ENCODE measurements at regions not wholly inside any gene's neighbourhood (a gene's known extent, or its start where the extent isn't known, plus 50 kb on each side); places are given as distances from the start of the nearest gene placed in this dataset.

- no peaks in the 10 kb centered on the region for H3K4me1 Mint-ChIP-seq
- no peaks in the 10 kb centered on the region for H3K27me3 ChIP-seq (ENCODE audit: control insufficient read depth, insufficient read depth, low read length)
- no peak overlapping the region for H3K27ac ChIP-seq (ENCODE audit: insufficient read depth, low read length, poor library complexity, severe bottlenecking)
- H3K36me3 ChIP-seq (ENCODE audit: control insufficient read depth, insufficient read depth, low read length): no peaks in the 10 kb centered on the region
- H3K27ac Mint-ChIP-seq: no peak overlapping the region
- peaks cover 0 to 6% (median 0%) of the 10 kb centered on the region in 7 donors for H3K9me3 Mint-ChIP-seq
- no peaks in the 10 kb centered on the region for H3K27me3 Mint-ChIP-seq
- ATAC-seq (ENCODE audit: low read depth in 2 of 2): no peak
- H3K4me1 ChIP-seq (ENCODE audit: control insufficient read depth, insufficient read depth, low read length, poor library complexity, severe bottlenecking): no peaks in the 10 kb centered on the region
- no peaks in the 10 kb centered on the region for H3K9me3 ChIP-seq (ENCODE audit: control insufficient read depth in 2 of 2, low read length in 2 of 2)
- no peak overlapping the region for H3K4me3 ChIP-seq (ENCODE audit: low read depth, low read length)
- no peak for DNase-seq
- H3K4me3 Mint-ChIP-seq: no peak overlapping the region
- no peaks in the 10 kb centered on the region for H3K36me3 Mint-ChIP-seq
Observed at GRCh38 chr21:15401331-15401730, 328.5 kb upstream of the USP25 start.

GRCh38 chr21:15405214-15405613 lies 324.6 kb upstream of the USP25 start:
- H3K4me1 Mint-ChIP-seq: no peaks in the 10 kb centered on the region
- no peak for DNase-seq
- H3K27ac ChIP-seq (ENCODE audit: insufficient read depth, low read length, poor library complexity, severe bottlenecking): no peak overlapping the region
- no peak for ATAC-seq (ENCODE audit: low read depth in 2 of 2)
- H3K27me3 Mint-ChIP-seq: no peaks in the 10 kb centered on the region
- no peaks in the 10 kb centered on the region for H3K36me3 Mint-ChIP-seq
- no peaks in the 10 kb centered on the region for H3K4me1 ChIP-seq (ENCODE audit: control insufficient read depth, insufficient read depth, low read length, poor library complexity, severe bottlenecking)
- no peak overlapping the region for H3K4me3 Mint-ChIP-seq
- H3K27ac Mint-ChIP-seq: no peak overlapping the region
- no peaks in the 10 kb centered on the region for H3K27me3 ChIP-seq (ENCODE audit: control insufficient read depth, insufficient read depth, low read length)
- no peaks in the 10 kb centered on the region for H3K36me3 ChIP-seq (ENCODE audit: control insufficient read depth, insufficient read depth, low read length)
- H3K4me3 ChIP-seq (ENCODE audit: low read depth, low read length): no peak overlapping the region
- H3K9me3 ChIP-seq (ENCODE audit: control insufficient read depth in 2 of 2, low read length in 2 of 2): no peaks in the 10 kb centered on the region
- H3K9me3 Mint-ChIP-seq: peaks cover 0 to 4% (median 0%) of the 10 kb centered on the region in 7 donors

GRCh38 chr21:15406791-15407190 lies 323.0 kb upstream of the USP25 start:
- H3K27me3 ChIP-seq (ENCODE audit: control insufficient read depth, insufficient read depth, low read length): no peaks in the 10 kb centered on the region
- H3K9me3 ChIP-seq (ENCODE audit: control insufficient read depth in 2 of 2, low read length in 2 of 2): no peaks in the 10 kb centered on the region

GRCh38 chr21:15407585-15407984 lies 322.2 kb upstream of the USP25 start:
- Histone ChIP-seq H3K27ac (ENCODE audit: insufficient read depth, low read length, poor library complexity, severe bottlenecking) (no peak overlapping the region), H3K4me1 (ENCODE audit: control insufficient read depth, insufficient read depth, low read length, poor library complexity, severe bottlenecking) (no peaks in the 10 kb centered on the region), H3K4me3 (ENCODE audit: low read depth, low read length) (no peak overlapping the region), H3K36me3 (ENCODE audit: control insufficient read depth, insufficient read depth, low read length) (no peaks in the 10 kb centered on the region), H3K27me3 (ENCODE audit: control insufficient read depth, insufficient read depth, low read length) (no peaks in the 10 kb centered on the region), H3K9me3 (ENCODE audit: control insufficient read depth in 2 of 2, low read length in 2 of 2) (no peaks in the 10 kb centered on the region)
- H3K36me3 Mint-ChIP-seq: no peaks in the 10 kb centered on the region
- no peak for DNase-seq
- peaks cover 0 to 10% (median 0%) of the 10 kb centered on the region in 7 donors for H3K9me3 Mint-ChIP-seq
- H3K4me3 Mint-ChIP-seq: no peak overlapping the region
- H3K27me3 Mint-ChIP-seq: no peaks in the 10 kb centered on the region
- H3K27ac Mint-ChIP-seq: no peak overlapping the region
- ATAC-seq (ENCODE audit: low read depth in 2 of 2): no peak
- no peaks in the 10 kb centered on the region for H3K4me1 Mint-ChIP-seq

More at GRCh38 chr21:15406791-15407190, 323.0 kb upstream of the USP25 start:
- Mint-ChIP-seq H3K4me3 (no peak overlapping the region), H3K27me3 (no peaks in the 10 kb centered on the region), H3K27ac (no peak overlapping the region), H3K9me3 (peaks cover 0 to 8% (median 0%) of the 10 kb centered on the region in 7 donors), H3K36me3 (no peaks in the 10 kb centered on the region), H3K4me1 (no peaks in the 10 kb centered on the region)
- Histone ChIP-seq H3K4me1 (ENCODE audit: control insufficient read depth, insufficient read depth, low read length, poor library complexity, severe bottlenecking) (no peaks in the 10 kb centered on the region), H3K36me3 (ENCODE audit: control insufficient read depth, insufficient read depth, low read length) (no peaks in the 10 kb centered on the region), H3K4me3 (ENCODE audit: low read depth, low read length) (no peak overlapping the region), H3K27ac (ENCODE audit: insufficient read depth, low read length, poor library complexity, severe bottlenecking) (no peak overlapping the region)
- DNase-seq (no peak), ATAC-seq (ENCODE audit: low read depth in 2 of 2) (no peak)

DNA sequence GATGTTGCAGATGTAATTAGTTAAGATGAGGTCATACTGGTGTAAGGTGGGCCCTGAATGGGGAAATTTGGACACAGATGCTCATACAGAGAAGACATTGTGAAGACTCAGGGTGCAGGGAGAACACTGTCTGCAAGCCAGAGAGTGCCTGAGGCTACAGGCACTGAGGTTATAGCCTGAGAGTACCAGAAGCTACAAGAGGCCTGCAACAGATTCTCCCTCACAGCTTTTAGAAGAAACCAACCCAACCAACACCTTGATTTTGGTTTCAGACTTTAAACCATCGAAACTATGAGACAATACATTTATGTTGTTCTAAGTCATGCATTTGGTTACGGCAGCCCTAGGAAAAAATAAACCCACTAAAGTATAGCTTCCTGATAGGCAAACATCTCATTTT lies 321.7 kb upstream of the USP25 start:
- no peak overlapping the region for H3K27ac Mint-ChIP-seq
- Histone ChIP-seq H3K36me3 (ENCODE audit: control insufficient read depth, insufficient read depth, low read length) (no peaks in the 10 kb centered on the region), H3K27ac (ENCODE audit: insufficient read depth, low read length, poor library complexity, severe bottlenecking) (no peak overlapping the region), H3K4me1 (ENCODE audit: control insufficient read depth, insufficient read depth, low read length, poor library complexity, severe bottlenecking) (no peaks in the 10 kb centered on the region), H3K4me3 (ENCODE audit: low read depth, low read length) (no peak overlapping the region), H3K9me3 (ENCODE audit: control insufficient read depth in 2 of 2, low read length in 2 of 2) (no peaks in the 10 kb centered on the region), H3K27me3 (ENCODE audit: control insufficient read depth, insufficient read depth, low read length) (no peaks in the 10 kb centered on the region)
- DNase-seq: no peak
- no peak overlapping the region for H3K4me3 Mint-ChIP-seq
- no peaks in the 10 kb centered on the region for H3K27me3 Mint-ChIP-seq
- no peaks in the 10 kb centered on the region for H3K36me3 Mint-ChIP-seq
- peaks cover 0 to 10% (median 0%) of the 10 kb centered on the region in 7 donors for H3K9me3 Mint-ChIP-seq
- H3K4me1 Mint-ChIP-seq: no peaks in the 10 kb centered on the region
- no peak for ATAC-seq (ENCODE audit: low read depth in 2 of 2)

- peaks cover 0 to 10% (median 0%) of the 10 kb centered on the region in 7 donors for H3K9me3 Mint-ChIP-seq
- no peaks in the 10 kb centered on the region for H3K4me1 Mint-ChIP-seq
- H3K27me3 Mint-ChIP-seq: no peaks in the 10 kb centered on the region
- no peaks in the 10 kb centered on the region for H3K36me3 Mint-ChIP-seq
- no peak overlapping the region for H3K4me3 Mint-ChIP-seq
- Histone ChIP-seq H3K4me1 (ENCODE audit: control insufficient read depth, insufficient read depth, low read length, poor library complexity, severe bottlenecking) (no peaks in the 10 kb centered on the region), H3K4me3 (ENCODE audit: low read depth, low read length) (no peak overlapping the region), H3K9me3 (ENCODE audit: control insufficient read depth in 2 of 2, low read length in 2 of 2) (no peaks in the 10 kb centered on the region), H3K36me3 (ENCODE audit: control insufficient read depth, insufficient read depth, low read length) (no peaks in the 10 kb centered on the region), H3K27ac (ENCODE audit: insufficient read depth, low read length, poor library complexity, severe bottlenecking) (no peak overlapping the region), H3K27me3 (ENCODE audit: control insufficient read depth, insufficient read depth, low read length) (no peaks in the 10 kb centered on the region)
- DNase-seq (no peak), ATAC-seq (ENCODE audit: low read depth in 2 of 2) (no peak)
- H3K27ac Mint-ChIP-seq: no peak overlapping the region
Observed at GRCh38 chr21:15409031-15409430, 320.8 kb upstream of the USP25 start.

GRCh38 chr21:15410853-15411252 lies 318.9 kb upstream of the USP25 start:
- no peaks in the 10 kb centered on the region for H3K36me3 Mint-ChIP-seq
- no peaks in the 10 kb centered on the region for H3K27me3 Mint-ChIP-seq

DNA sequence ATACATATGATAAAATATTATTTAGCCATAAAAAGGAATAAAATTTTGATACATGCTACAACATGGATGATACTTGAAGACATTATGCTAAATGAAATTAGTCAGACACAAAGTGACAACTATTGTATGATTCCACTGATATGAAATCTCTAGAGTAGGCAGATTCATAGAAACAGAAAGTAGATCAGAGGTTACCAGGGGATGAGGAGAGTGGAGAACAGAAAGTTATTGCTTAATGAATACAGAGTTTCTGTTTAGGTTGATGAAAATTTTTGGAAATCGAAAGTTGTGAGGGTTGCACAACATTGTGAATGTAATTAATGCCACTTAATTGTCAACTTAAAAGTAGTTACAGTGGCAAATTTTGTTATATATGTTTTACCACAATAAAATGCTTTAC lies 315.7 kb upstream of the USP25 start:
- H3K4me3 Mint-ChIP-seq: no peak overlapping the region
- no peaks in the 10 kb centered on the region for H3K4me1 Mint-ChIP-seq
- DNase-seq: no peak
- no peaks in the 10 kb centered on the region for H3K4me1 ChIP-seq (ENCODE audit: control insufficient read depth, insufficient read depth, low read length, poor library complexity, severe bottlenecking)
- H3K27ac ChIP-seq (ENCODE audit: insufficient read depth, low read length, poor library complexity, severe bottlenecking): no peak overlapping the region
- peaks cover 0 to 10% (median 0%) of the 10 kb centered on the region in 7 donors for H3K9me3 Mint-ChIP-seq
- H3K27me3 ChIP-seq (ENCODE audit: control insufficient read depth, insufficient read depth, low read length): no peaks in the 10 kb centered on the region
- no peaks in the 10 kb centered on the region for H3K27me3 Mint-ChIP-seq
- no peaks in the 10 kb centered on the region for H3K36me3 ChIP-seq (ENCODE audit: control insufficient read depth, insufficient read depth, low read length)
- H3K4me3 ChIP-seq (ENCODE audit: low read depth, low read length): no peak overlapping the region
- H3K27ac Mint-ChIP-seq: no peak overlapping the region
- H3K9me3 ChIP-seq (ENCODE audit: control insufficient read depth in 2 of 2, low read length in 2 of 2): no peaks in the 10 kb centered on the region
- H3K36me3 Mint-ChIP-seq: no peaks in the 10 kb centered on the region
- no peak for ATAC-seq (ENCODE audit: low read depth in 2 of 2)

More at GRCh38 chr21:15410853-15411252, 318.9 kb upstream of the USP25 start:
- no peaks in the 10 kb centered on the region for H3K4me1 Mint-ChIP-seq
- H3K4me3 Mint-ChIP-seq: no peak overlapping the region
- H3K27ac ChIP-seq (ENCODE audit: insufficient read depth, low read length, poor library complexity, severe bottlenecking): no peak overlapping the region
- DNase-seq: no peak
- H3K27me3 ChIP-seq (ENCODE audit: control insufficient read depth, insufficient read depth, low read length): no peaks in the 10 kb centered on the region
- H3K4me3 ChIP-seq (ENCODE audit: low read depth, low read length): no peak overlapping the region
- H3K9me3 ChIP-seq (ENCODE audit: control insufficient read depth in 2 of 2, low read length in 2 of 2): no peaks in the 10 kb centered on the region
- no peak for ATAC-seq (ENCODE audit: low read depth in 2 of 2)
- H3K4me1 ChIP-seq (ENCODE audit: control insufficient read depth, insufficient read depth, low read length, poor library complexity, severe bottlenecking): no peaks in the 10 kb centered on the region
- H3K36me3 ChIP-seq (ENCODE audit: control insufficient read depth, insufficient read depth, low read length): no peaks in the 10 kb centered on the region
- no peak overlapping the region for H3K27ac Mint-ChIP-seq
- H3K9me3 Mint-ChIP-seq: peaks cover 0 to 10% (median 0%) of the 10 kb centered on the region in 7 donors

Data from CD4-positive, CD25-positive, alpha-beta regulatory T cell (primary cell).